HEK293 (cell line): ENCODE measurements at regions not wholly inside any gene's neighbourhood (a gene's known extent, or its start where the extent isn't known, plus 50 kb on each side); places are given as distances from the start of the nearest gene placed in this dataset.

Source experiments
- GLI2 ChIP-seq: fragments of 450-650 bp; formaldehyde crosslinking; IDR thresholded peaks from 2 replicates; pipeline ENCODE4; 2017; ENCODE audit warnings: missing biosample characterization, missing genetic modification characterization, low read depth, borderline replicate concordance
- KLF10 ChIP-seq: fragments of 450-650 bp; IDR thresholded peaks from 2 replicates; pipeline ENCODE4 v1.5.1; 2018; ENCODE audit warnings: missing biosample characterization, mild to moderate bottlenecking, missing genetic modification characterization
- KLF8 ChIP-seq: fragments of 450-650 bp; formaldehyde crosslinking; IDR thresholded peaks from 2 replicates; pipeline ENCODE4 v1.5.1; 2016; ENCODE audit warnings: missing biosample characterization, missing genetic modification characterization
- OSR2 ChIP-seq: fragments of 450-650 bp; formaldehyde crosslinking; IDR thresholded peaks from 2 replicates; pipeline ENCODE4 v1.5.1; 2016; ENCODE audit warnings: missing biosample characterization, missing genetic modification characterization
- PRDM1 ChIP-seq: fragments of 450-650 bp; formaldehyde crosslinking; IDR thresholded peaks from 2 replicates; pipeline ENCODE4; 2016; ENCODE audit warnings: missing biosample characterization, missing genetic modification characterization
- REPIN1 ChIP-seq: fragments of 450-650 bp; formaldehyde crosslinking; IDR thresholded peaks from 2 replicates; pipeline ENCODE4 v1.5.1; 2017; ENCODE audit warnings: missing biosample characterization, missing genetic modification characterization, low read depth
- SALL2 ChIP-seq: fragments of 450-650 bp; formaldehyde crosslinking; IDR thresholded peaks from 2 replicates; pipeline ENCODE4 v1.5.0; 2017; ENCODE audit warnings: missing biosample characterization, mild to moderate bottlenecking, missing genetic modification characterization, borderline replicate concordance
- SETDB1 ChIP-seq: IDR thresholded peaks from one replicate; pipeline ENCODE4 v1.6.1; 2017; ENCODE audit warnings: mild to moderate bottlenecking, low read length, moderate library complexity, mixed read lengths; ENCODE audit not compliant: insufficient read length
- WT1 ChIP-seq: fragments of 450-650 bp; formaldehyde crosslinking; IDR thresholded peaks from 2 replicates; pipeline ENCODE4 v1.5.1; 2016; ENCODE audit warnings: missing biosample characterization, missing genetic modification characterization
- ZBTB17 ChIP-seq: fragments of 450-650 bp; formaldehyde crosslinking; IDR thresholded peaks from 2 replicates; pipeline ENCODE4 v1.5.1; 2016; ENCODE audit warnings: missing biosample characterization, missing genetic modification characterization
- ZBTB8A ChIP-seq: fragments of 450-650 bp; formaldehyde crosslinking; IDR thresholded peaks from 2 replicates; pipeline ENCODE4 v1.5.1; 2016; ENCODE audit warnings: missing biosample characterization, missing genetic modification characterization
- ZEB2 ChIP-seq: fragments of 450-650 bp; formaldehyde crosslinking; IDR thresholded peaks from 2 replicates; pipeline ENCODE4 v1.5.1; 2016; ENCODE audit warnings: missing biosample characterization, missing genetic modification characterization
- ZFP69B ChIP-seq: fragments of 450-650 bp; formaldehyde crosslinking; IDR thresholded peaks from 2 replicates; pipeline ENCODE4 v1.5.1; 2016; ENCODE audit warnings: missing biosample characterization, missing genetic modification characterization
- ZNF10 ChIP-seq: fragments of 450-650 bp; formaldehyde crosslinking; IDR thresholded peaks from 2 replicates; pipeline ENCODE4 v1.5.1; 2017; ENCODE audit warnings: missing biosample characterization, missing genetic modification characterization
- ZNF138 ChIP-seq: fragments of 450-650 bp; formaldehyde crosslinking; IDR thresholded peaks from 2 replicates; pipeline ENCODE4 v1.5.1; 2016; ENCODE audit warnings: missing biosample characterization, missing genetic modification characterization, borderline replicate concordance
- ZNF140 ChIP-seq: fragments of 450-650 bp; formaldehyde crosslinking; IDR thresholded peaks from 2 replicates; pipeline ENCODE4 v1.5.1; 2016; ENCODE audit warnings: missing biosample characterization, missing genetic modification characterization
- ZNF157 ChIP-seq: fragments of 450-650 bp; formaldehyde crosslinking; IDR thresholded peaks from 2 replicates; pipeline ENCODE4 v1.5.1; 2016; ENCODE audit warnings: missing biosample characterization, missing genetic modification characterization
- ZNF202 ChIP-seq: fragments of 450-650 bp; formaldehyde crosslinking; IDR thresholded peaks from 2 replicates; pipeline ENCODE4 v1.5.1; 2016; ENCODE audit warnings: missing biosample characterization, missing genetic modification characterization, borderline replicate concordance
- ZNF239 ChIP-seq: fragments of 450-650 bp; formaldehyde crosslinking; IDR thresholded peaks from 2 replicates; pipeline ENCODE4 v1.5.1; 2016; ENCODE audit warnings: missing biosample characterization, missing genetic modification characterization
- ZNF292 ChIP-seq: fragments of 450-650 bp; formaldehyde crosslinking; IDR thresholded peaks from 2 replicates; pipeline ENCODE4 v1.5.1; 2016; ENCODE audit warnings: low read depth, missing biosample characterization, missing genetic modification characterization, borderline replicate concordance
- ZNF354C ChIP-seq: fragments of 450-650 bp; formaldehyde crosslinking; IDR thresholded peaks from 2 replicates; pipeline ENCODE4 v1.5.1; 2016; ENCODE audit warnings: missing biosample characterization, missing genetic modification characterization, low read depth, borderline replicate concordance
- ZNF561 ChIP-seq: fragments of 450-650 bp; IDR thresholded peaks from 2 replicates; pipeline ENCODE4 v1.5.1; 2018; ENCODE audit warnings: missing biosample characterization, missing genetic modification characterization, borderline replicate concordance
- ZNF621 ChIP-seq: fragments of 450-650 bp; formaldehyde crosslinking; IDR thresholded peaks from 2 replicates; pipeline ENCODE4 v1.5.1; 2017; ENCODE audit warnings: missing biosample characterization, missing genetic modification characterization
- ZNF654 ChIP-seq: fragments of 450-650 bp; formaldehyde crosslinking; IDR thresholded peaks from 2 replicates; pipeline ENCODE4 v1.5.1; 2016; ENCODE audit warnings: low read depth, missing biosample characterization, missing genetic modification characterization
- ZNF664 ChIP-seq: fragments of 450-650 bp; formaldehyde crosslinking; IDR thresholded peaks from 2 replicates; pipeline ENCODE4 v1.5.1; 2016; ENCODE audit warnings: missing biosample characterization, missing genetic modification characterization
- ZSCAN16 ChIP-seq: fragments of 450-650 bp; formaldehyde crosslinking; IDR thresholded peaks from 2 replicates; pipeline ENCODE4 v1.5.1; 2016; ENCODE audit warnings: missing biosample characterization, missing genetic modification characterization
- TF ChIP-seq, protein P1 (sequence below): fragments of 450-650 bp; formaldehyde crosslinking; conservative IDR thresholded peaks from 2 replicates; pipeline ENCODE4 v1.5.1; 2016; ENCODE audit warnings: low read depth, missing biosample characterization, missing genetic modification characterization
- TF ChIP-seq, protein P2 (sequence below): fragments of 450-650 bp; formaldehyde crosslinking; IDR thresholded peaks from 2 replicates; pipeline ENCODE4 v1.5.1; 2017; ENCODE audit warnings: missing biosample characterization, missing genetic modification characterization
- TF ChIP-seq, protein P3 (sequence below): fragments of 450-650 bp; formaldehyde crosslinking; IDR thresholded peaks from 2 replicates; pipeline ENCODE4 v1.5.1; 2016; ENCODE audit warnings: missing biosample characterization, missing genetic modification characterization, low read depth
- TF ChIP-seq, protein P4 (sequence below): fragments of 450-650 bp; formaldehyde crosslinking; IDR thresholded peaks from 2 replicates; pipeline ENCODE4 v1.5.1; 2016; ENCODE audit warnings: missing biosample characterization, missing genetic modification characterization

DNA sequence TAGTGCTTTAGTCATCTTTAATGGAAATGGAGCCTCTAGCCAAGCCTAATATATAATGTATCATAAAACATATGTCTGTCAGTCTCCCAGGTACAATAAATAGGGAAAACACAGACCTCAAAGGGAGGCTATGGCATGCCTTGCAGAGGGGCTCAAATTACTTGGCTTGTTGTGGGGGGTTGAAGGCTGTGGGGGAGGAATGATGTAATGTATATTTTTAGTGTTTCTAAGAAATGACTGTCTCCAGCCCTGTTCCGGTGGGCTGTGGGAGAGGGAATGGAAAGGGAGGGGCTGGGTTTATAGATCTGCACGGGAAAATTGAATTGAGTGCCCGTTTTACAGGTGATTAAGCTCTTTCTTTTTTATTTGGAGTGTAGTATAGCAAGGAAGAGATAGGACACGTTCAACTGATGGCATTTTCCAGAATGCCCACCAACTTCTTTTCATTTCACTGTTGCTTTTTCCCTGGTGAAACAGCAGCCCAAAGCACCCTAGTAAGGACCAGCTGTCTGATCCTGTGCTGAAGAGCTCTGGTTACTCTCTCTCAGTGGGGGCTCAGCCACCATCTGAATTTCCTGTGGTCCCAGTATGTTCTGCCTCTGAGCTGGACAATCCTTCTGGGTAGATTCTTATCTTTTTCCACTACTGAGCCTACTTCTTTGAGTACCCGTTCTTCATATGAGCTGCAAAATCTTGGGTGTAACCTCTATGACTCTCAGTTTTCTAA, 220.7 kb upstream of the CASK start (continued):
- TF ChIP-seq, protein P1, sequence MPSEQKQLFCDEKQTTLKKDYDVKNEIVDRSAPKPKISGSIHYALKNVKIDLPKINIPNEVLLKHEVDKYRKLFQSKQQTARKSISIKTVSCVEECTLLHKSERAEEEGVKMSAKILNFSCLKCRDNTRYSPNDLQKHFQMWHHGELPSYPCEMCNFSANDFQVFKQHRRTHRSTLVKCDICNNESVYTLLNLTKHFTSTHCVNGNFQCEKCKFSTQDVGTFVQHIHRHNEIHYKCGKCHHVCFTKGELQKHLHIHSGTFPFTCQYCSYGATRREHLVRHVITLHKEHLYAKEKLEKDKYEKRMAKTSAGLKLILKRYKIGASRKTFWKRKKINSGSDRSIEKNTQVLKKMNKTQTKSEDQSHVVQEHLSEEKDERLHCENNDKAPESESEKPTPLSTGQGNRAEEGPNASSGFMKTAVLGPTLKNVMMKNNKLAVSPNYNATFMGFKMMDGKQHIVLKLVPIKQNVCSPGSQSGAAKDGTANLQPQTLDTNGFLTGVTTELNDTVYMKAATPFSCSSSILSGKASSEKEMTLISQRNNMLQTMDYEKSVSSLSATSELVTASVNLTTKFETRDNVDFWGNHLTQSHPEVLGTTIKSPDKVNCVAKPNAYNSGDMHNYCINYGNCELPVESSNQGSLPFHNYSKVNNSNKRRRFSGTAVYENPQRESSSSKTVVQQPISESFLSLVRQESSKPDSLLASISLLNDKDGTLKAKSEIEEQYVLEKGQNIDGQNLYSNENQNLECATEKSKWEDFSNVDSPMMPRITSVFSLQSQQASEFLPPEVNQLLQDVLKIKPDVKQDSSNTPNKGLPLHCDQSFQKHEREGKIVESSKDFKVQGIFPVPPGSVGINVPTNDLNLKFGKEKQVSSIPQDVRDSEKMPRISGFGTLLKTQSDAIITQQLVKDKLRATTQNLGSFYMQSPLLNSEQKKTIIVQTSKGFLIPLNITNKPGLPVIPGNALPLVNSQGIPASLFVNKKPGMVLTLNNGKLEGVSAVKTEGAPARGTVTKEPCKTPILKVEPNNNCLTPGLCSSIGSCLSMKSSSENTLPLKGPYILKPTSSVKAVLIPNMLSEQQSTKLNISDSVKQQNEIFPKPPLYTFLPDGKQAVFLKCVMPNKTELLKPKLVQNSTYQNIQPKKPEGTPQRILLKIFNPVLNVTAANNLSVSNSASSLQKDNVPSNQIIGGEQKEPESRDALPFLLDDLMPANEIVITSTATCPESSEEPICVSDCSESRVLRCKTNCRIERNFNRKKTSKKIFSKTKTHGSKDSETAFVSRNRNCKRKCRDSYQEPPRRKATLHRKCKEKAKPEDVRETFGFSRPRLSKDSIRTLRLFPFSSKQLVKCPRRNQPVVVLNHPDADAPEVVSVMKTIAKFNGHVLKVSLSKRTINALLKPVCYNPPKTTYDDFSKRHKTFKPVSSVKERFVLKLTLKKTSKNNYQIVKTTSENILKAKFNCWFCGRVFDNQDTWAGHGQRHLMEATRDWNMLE, result no peak
- peak; percentile 83 for TF ChIP-seq WT1
- no peak for TF ChIP-seq ZNF621
- no peak for TF ChIP-seq ZNF561 (tag by site-specific recombination)
- no peak for TF ChIP-seq ZNF239 (tag by site-specific recombination)
- no peak for TF ChIP-seq ZBTB17 (tag by site-specific recombination)
- TF ChIP-seq GLI2 (tag by site-specific recombination), result no peak
- no peak for TF ChIP-seq ZNF157 (tag by site-specific recombination)
- TF ChIP-seq, protein P2, sequence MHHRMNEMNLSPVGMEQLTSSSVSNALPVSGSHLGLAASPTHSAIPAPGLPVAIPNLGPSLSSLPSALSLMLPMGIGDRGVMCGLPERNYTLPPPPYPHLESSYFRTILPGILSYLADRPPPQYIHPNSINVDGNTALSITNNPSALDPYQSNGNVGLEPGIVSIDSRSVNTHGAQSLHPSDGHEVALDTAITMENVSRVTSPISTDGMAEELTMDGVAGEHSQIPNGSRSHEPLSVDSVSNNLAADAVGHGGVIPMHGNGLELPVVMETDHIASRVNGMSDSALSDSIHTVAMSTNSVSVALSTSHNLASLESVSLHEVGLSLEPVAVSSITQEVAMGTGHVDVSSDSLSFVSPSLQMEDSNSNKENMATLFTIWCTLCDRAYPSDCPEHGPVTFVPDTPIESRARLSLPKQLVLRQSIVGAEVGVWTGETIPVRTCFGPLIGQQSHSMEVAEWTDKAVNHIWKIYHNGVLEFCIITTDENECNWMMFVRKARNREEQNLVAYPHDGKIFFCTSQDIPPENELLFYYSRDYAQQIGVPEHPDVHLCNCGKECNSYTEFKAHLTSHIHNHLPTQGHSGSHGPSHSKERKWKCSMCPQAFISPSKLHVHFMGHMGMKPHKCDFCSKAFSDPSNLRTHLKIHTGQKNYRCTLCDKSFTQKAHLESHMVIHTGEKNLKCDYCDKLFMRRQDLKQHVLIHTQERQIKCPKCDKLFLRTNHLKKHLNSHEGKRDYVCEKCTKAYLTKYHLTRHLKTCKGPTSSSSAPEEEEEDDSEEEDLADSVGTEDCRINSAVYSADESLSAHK, result peak; percentile 77
- no peak for TF ChIP-seq ZNF354C (tag by site-specific recombination)
- no peak for TF ChIP-seq ZNF138 (tag by site-specific recombination)
- TF ChIP-seq, protein P3, sequence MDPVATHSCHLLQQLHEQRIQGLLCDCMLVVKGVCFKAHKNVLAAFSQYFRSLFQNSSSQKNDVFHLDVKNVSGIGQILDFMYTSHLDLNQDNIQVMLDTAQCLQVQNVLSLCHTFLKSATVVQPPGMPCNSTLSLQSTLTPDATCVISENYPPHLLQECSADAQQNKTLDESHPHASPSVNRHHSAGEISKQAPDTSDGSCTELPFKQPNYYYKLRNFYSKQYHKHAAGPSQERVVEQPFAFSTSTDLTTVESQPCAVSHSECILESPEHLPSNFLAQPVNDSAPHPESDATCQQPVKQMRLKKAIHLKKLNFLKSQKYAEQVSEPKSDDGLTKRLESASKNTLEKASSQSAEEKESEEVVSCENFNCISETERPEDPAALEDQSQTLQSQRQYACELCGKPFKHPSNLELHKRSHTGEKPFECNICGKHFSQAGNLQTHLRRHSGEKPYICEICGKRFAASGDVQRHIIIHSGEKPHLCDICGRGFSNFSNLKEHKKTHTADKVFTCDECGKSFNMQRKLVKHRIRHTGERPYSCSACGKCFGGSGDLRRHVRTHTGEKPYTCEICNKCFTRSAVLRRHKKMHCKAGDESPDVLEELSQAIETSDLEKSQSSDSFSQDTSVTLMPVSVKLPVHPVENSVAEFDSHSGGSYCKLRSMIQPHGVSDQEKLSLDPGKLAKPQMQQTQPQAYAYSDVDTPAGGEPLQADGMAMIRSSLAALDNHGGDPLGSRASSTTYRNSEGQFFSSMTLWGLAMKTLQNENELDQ (tag by site-specific recombination), result no peak
- peak; percentile 67; the same call in 1 of the 2 replicates for TF ChIP-seq ZNF10 (tag by site-specific recombination)
- no peak for TF ChIP-seq REPIN1 (tag by site-specific recombination)
- TF ChIP-seq ZFP69B (tag by site-specific recombination), result no peak
- no peak for TF ChIP-seq ZNF140 (tag by site-specific recombination)
- peak; percentile 62 for TF ChIP-seq KLF8 (tag by site-specific recombination)
- no peak for TF ChIP-seq ZNF654
- TF ChIP-seq KLF10, result no peak
- TF ChIP-seq ZEB2, result 0 out of 2 replicates have a peak, but pooled peaks have one; percentile 24
- TF ChIP-seq ZSCAN16 (tag by site-specific recombination), result no peak
- no peak for TF ChIP-seq ZNF664 (tag by site-specific recombination)
- TF ChIP-seq SETDB1, result peak; percentile 8
- TF ChIP-seq, protein P4, sequence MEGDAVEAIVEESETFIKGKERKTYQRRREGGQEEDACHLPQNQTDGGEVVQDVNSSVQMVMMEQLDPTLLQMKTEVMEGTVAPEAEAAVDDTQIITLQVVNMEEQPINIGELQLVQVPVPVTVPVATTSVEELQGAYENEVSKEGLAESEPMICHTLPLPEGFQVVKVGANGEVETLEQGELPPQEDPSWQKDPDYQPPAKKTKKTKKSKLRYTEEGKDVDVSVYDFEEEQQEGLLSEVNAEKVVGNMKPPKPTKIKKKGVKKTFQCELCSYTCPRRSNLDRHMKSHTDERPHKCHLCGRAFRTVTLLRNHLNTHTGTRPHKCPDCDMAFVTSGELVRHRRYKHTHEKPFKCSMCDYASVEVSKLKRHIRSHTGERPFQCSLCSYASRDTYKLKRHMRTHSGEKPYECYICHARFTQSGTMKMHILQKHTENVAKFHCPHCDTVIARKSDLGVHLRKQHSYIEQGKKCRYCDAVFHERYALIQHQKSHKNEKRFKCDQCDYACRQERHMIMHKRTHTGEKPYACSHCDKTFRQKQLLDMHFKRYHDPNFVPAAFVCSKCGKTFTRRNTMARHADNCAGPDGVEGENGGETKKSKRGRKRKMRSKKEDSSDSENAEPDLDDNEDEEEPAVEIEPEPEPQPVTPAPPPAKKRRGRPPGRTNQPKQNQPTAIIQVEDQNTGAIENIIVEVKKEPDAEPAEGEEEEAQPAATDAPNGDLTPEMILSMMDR (tag by site-specific recombination), result no peak
- no peak for TF ChIP-seq ZBTB8A (tag by site-specific recombination)
- TF ChIP-seq PRDM1 (tag by site-specific recombination), result no peak
- no peak for TF ChIP-seq SALL2 (tag by site-specific recombination)
- TF ChIP-seq ZNF292 (tag by site-specific recombination), result no peak
- TF ChIP-seq OSR2 (tag by site-specific recombination), result 0 out of 2 replicates have a peak, but pooled peaks have one; percentile 40
- TF ChIP-seq ZNF202 (tag by site-specific recombination), result no peak
